Right ventricle myocardium superior (tissue), 1 donor: ENCODE measurements at regions not wholly inside any gene's neighbourhood (a gene's known extent, or its start where the extent isn't known, plus 50 kb on each side); places are given as distances from the start of the nearest gene placed in this dataset.
"Not testable (repeated sequence)": the region's sequence is repeated elsewhere in the genome, so short reads cannot be mapped to it uniquely, and the experiment has no call there.

Source experiments
- ATAC-seq: fragments of 200-7000 bp; cut with Tn5 transposase; one replicate; pipeline ENCODE4 v1.9.1; 2020; ENCODE audit warnings: mild to moderate bottlenecking; ENCODE audit not compliant: poor library complexity
- DNase-seq: peaks from one replicate; pipeline ENCODE4 v3.0.0-alpha.2; 2020
- intact Hi-C: fragments of 100-400 bp; cut with DNase I; formaldehyde crosslinking; loops from one replicate; pipeline ENCODE4 v1.11.2; 2022
- donor health status: DM: no; HTN: yes; CAD: no; lungs with severe emphysema.

DNA sequence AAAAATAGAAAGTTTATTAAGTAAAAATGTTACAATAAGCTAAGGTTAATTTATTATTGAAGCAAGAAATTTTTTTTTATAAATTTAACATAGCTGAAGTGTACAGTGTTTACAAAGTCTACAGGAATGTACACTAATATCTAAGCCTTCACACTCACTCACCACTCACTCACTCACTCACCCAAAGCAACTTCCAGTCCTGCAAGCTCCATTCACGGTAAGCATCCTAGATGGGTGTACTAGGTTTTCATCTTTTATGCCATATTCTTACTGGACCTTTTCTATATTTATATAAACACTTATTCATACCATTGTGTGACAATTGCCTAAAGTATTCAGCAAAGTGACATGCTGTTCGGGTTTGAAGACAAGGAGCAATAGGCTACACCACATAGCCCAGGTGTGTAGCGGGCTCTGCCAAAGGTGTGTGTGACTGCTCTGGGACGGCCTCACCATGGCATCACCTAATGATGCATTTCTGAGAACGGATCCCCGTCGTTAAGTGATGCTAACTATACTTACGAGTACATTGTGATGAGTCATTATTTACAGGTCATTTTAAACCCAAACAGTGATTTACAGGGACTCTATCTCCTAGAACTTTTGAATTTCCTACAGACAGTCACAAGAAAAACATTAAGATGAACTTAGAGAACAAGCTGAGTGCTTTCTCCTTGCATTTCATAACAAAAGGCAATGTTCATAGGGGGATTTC lies 76.3 kb upstream of the ID2 start:
- ATAC-seq (no peak), DNase-seq (no peak)
- intact Hi-C loops, result no loop called here

DNA sequence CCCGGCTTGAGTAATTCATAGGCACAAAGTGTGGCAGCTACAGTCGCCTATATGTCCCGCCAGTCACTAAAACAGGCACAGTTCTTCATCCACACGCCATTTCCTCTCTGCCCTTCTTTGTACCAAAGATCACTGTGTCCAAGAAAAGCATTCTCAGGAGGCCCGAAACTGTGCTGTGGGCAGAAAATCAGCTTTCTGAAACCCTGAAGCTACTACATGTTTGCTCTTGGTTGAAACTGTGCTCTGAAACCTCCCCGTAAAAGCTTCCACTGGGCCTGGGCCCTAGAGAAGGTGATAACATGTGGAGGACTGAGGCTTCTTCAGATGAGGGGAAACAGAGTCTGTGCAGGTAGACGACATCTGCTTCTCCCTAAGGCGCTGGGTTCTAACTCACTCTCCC lies 75.6 kb upstream of the ID2 start:
- intact Hi-C loops, result no loop called here
- DNase-seq (no peak), ATAC-seq (no peak)

DNA sequence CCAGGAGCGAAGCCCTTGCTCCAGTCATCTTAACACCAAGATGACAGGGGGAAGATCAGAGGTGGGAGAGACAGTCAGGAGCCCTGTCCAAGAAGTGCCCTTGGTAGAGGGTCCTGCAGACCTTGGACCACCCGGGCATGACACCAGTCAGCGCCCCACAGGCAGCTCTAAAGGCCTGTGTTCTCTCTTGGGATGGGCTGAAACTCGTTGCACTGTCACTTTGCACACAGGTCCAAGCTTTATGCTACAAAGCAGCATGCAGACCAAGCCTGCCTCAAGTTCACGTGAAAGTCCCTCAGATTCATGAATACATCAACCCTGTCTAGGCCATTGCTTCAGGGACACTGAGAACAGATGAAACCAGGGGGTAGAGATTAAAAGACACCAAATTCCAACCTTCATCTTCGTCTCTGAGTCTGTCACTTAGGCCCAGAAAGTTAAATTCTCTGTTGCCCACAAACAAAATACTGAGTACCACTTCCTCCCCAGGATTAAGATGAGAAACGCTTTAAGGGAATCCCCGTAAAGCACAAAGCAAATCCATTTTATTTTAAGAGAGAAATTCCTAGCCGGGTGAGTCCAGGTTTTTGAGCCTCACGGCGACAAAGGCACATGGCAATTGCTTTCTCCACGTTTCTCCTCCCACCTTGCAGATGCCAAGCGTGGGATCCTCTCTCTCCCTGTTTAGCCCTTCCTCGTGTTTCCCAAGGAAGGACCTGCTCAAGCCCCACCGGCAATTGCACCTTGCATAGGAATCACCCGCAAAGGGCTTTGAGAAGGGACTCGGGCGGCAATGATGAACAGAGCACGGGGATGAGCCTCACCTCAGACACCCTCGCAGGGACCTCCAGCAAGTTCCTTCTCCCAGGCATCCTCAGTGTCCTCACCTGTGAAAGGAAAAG lies 75.0 kb upstream of the ID2 start:
- no peak for ATAC-seq
- no peak for DNase-seq
- intact Hi-C loops, result no loop called here

DNA sequence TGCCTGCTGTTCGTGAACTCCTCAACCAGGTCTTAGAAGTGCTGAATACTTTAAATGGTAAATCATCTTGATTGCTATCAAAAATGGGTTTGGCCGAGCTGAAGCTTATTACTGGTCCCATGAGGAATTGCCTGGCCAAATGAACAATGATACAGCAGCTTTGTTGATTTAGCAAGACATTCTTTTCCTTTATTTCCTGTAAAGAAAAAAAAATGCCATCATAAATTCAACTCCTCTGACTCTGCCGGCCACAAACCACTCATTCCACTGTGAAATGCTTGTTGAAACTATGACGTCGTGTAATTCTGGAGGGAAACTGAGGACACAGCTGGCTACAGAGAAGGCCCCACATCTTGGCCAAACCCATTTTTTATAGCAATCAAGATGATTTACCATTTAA lies 74.2 kb upstream of the ID2 start:
- DNase-seq (no peak), ATAC-seq (no peak)
- intact Hi-C loops, result no loop called here

DNA sequence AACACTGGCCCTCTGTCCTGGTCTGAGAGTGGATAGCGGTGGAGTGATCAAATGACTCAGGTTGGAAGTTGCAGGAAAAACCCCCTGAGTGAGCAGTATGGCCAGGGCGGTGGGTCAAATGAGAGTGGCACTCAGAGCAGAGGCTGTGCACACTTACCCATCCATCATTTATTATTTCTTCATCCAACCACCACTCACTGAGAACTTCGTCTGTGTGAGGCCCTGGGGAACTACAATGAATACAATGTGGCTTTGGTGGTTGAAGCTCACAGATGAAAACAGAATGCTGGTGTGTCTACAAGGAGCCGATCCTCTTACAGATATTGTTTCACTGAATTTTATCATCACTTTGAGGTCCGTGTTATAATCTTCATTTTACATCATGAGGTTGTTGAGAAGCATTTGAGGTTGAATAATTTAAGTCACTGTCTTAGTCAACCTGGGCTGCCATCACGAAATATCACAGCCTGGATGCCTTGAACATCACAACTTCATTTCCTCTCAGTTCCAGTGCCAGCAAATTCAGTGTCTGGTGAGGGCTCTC lies 73.4 kb upstream of the ID2 start:
- no peak for DNase-seq
- no peak for ATAC-seq
- intact Hi-C loops, result no loop called here

GRCh38 chr2:8609357-8609811 lies 72.5 kb upstream of the ID2 start:
- intact Hi-C loops, result no loop called here
- ATAC-seq, result peak; percentile 66
- DNase-seq, result no peak

GRCh38 chr2:8610775-8611174 lies 71.1 kb upstream of the ID2 start:
- not testable (repeated sequence) for DNase-seq, ATAC-seq
- intact Hi-C loops, result loop anchor here (10.0 kb wide), 1 partner anchor 66 kb away; no protein-coding TSS in a partner anchor

- ATAC-seq, result no peak
- no peak for DNase-seq
- intact Hi-C loops, result loop anchor here (10.0 kb wide), 1 partner anchor 66 kb away; no protein-coding TSS in a partner anchor
Measured at GRCh38 chr2:8611246-8611645, 70.6 kb upstream of the ID2 start.

- no peak for ATAC-seq
- DNase-seq, result no peak
- intact Hi-C loops, result loop anchor here (10.0 kb wide), 1 partner anchor 67 kb away; no protein-coding TSS in a partner anchor
Measured at GRCh38 chr2:8611700-8612099, 70.2 kb upstream of the ID2 start.

DNA sequence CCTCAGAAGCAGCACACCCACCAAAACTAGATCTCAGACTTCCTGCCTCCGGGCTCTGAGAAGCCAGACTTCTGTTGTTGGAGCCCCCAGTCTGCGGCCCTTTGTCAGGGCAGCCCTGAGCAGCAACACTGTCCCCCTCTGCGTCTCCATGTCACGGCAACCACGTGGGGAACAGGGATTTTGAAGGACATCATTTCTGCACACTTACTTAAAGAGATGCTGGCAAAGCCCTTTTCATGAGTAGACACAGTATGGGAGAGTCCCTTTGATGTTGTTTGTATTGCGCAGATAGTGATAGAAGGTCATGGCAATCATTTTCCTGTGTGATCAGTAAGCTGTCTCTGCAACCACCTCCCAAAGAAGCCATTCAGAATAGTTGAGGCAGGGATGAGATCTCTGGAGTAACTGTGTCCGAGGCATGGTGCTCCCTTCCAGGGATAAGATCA lies 69.1 kb upstream of the ID2 start:
- DNase-seq (no peak), ATAC-seq (no peak)
- intact Hi-C loops, result loop anchor here (10.0 kb wide), 1 partner anchor 68 kb away; no protein-coding TSS in a partner anchor

GRCh38 chr2:8613207-8613999 lies 68.5 kb upstream of the ID2 start:
- not testable (repeated sequence) for ATAC-seq, DNase-seq
- intact Hi-C loops, result loop anchor here (10.0 kb wide), 1 partner anchor 69 kb away; no protein-coding TSS in a partner anchor

- ATAC-seq (no peak), DNase-seq (no peak)
- intact Hi-C loops, result loop anchor here (10.0 kb wide), 1 partner anchor 70 kb away; no protein-coding TSS in a partner anchor
Measured at GRCh38 chr2:8614646-8615045, 67.2 kb upstream of the ID2 start.

GRCh38 chr2:8615252-8615575 lies 66.6 kb upstream of the ID2 start:
- DNase-seq, result no peak
- intact Hi-C loops, result loop anchor here (10.0 kb wide), 1 partner anchor 70 kb away; no protein-coding TSS in a partner anchor

DNA sequence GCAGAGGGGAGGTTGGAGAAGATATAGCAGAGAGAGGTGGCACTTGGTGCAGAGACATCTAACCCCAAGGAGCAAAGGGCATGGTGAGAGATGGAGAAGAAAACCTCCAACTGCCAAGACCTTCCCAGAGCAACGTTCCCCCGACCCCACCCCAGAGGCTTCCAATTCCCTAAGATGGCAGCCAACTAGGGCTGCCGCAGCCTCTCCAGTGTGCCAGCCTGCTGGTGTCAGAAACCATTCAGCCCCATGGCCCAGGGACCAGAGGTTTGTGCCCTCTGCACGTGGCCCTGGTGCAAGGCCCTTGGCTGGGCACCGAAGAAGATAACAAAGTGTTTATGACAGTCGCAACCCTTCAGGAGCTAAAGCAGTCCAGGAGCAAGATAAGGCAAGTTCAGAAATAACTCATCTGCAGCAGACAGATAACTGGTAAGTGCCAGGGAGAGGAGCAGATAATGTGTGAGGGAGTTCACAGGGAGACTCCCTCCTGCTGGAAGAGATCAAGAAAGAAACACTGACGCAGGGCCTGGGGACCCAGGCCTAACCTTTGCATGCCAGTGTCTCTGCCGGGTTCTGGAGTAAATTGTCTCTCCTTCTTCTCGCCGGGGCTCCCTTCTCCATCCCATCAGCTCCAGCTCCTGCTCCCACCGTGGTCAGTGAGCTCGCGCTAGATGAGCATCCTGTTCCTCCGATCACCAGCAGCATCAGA lies 66.1 kb upstream of the ID2 start:
- intact Hi-C loops, result loop anchor here (10.0 kb wide), 1 partner anchor 71 kb away; no protein-coding TSS in a partner anchor
- peak; percentile 89 for ATAC-seq

More at GRCh38 chr2:8615252-8615575, 66.6 kb upstream of the ID2 start:
- no peak for ATAC-seq

DNA sequence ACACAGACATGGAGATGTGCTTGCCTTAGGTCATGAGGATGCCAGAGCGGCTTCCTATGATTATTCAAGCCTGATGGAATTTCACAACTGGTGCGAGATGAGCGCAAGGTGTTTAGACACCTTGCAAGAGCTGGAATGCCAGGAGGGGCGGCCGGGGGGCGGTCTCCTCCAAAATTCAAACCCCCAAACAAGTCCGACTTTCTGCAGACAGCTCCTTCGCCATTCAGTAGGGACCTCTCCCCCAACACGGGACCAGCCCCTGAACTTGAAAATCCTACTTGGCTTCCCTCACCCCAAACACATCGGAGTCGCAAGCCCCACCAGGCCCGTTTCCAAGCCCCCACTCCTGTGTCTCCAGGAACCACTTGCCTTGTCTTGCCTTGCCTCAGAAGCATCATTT lies 64.8 kb upstream of the ID2 start:
- intact Hi-C loops, result loop anchor here (10.0 kb wide), 1 partner anchor 72 kb away; no protein-coding TSS in a partner anchor
- no peak for ATAC-seq
- DNase-seq, result no peak

More for the DNA sequence above, 66.1 kb upstream of the ID2 start:
- DNase-seq, result no peak

DNA sequence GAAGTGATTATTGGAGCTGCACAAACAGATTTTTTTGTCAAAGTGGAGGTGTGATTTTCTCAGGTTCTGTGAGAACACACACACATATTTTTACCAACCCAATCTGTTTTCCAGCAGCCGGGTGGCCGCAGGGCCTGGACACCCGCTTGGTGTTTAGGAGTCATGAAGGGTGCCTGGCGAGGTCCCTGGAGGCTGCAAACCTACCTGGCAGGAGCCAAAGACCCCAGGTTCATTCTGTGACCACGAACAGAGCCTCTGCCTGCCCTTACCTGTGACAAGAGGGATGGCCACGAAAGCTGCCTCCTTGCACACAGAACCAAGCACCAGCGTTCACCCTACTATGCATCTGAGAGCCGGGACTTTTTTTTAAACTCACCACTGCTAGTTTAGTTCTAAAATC lies 64.3 kb upstream of the ID2 start:
- intact Hi-C loops, result loop anchor here (10.0 kb wide), 1 partner anchor 73 kb away; no protein-coding TSS in a partner anchor
- no peak for DNase-seq
- ATAC-seq, result no peak

- DNase-seq, result no peak
- ATAC-seq, result no peak
- intact Hi-C loops, result loop anchor here (10.0 kb wide), 1 partner anchor 74 kb away; no protein-coding TSS in a partner anchor
Measured at GRCh38 chr2:8619071-8619470, 62.8 kb upstream of the ID2 start.
